Stimulated activated naive CD4-positive, alpha-beta T cell treated with Interleukin-2 at 50 U/mL for 16 hours (primary cell): ENCODE measurements at regions not wholly inside any gene's neighbourhood (a gene's known extent, or its start where the extent isn't known, plus 50 kb on each side); places are given as distances from the start of the nearest gene placed in this dataset.
"Not testable (repeated sequence)": the region's sequence is repeated elsewhere in the genome, so short reads cannot be mapped to it uniquely, and the experiment has no call there.

Experiments
- DNase-seq: peaks from one replicate; lab custom pipeline; 2025; lab: John Stamatoyannopoulos, UW

DNA sequence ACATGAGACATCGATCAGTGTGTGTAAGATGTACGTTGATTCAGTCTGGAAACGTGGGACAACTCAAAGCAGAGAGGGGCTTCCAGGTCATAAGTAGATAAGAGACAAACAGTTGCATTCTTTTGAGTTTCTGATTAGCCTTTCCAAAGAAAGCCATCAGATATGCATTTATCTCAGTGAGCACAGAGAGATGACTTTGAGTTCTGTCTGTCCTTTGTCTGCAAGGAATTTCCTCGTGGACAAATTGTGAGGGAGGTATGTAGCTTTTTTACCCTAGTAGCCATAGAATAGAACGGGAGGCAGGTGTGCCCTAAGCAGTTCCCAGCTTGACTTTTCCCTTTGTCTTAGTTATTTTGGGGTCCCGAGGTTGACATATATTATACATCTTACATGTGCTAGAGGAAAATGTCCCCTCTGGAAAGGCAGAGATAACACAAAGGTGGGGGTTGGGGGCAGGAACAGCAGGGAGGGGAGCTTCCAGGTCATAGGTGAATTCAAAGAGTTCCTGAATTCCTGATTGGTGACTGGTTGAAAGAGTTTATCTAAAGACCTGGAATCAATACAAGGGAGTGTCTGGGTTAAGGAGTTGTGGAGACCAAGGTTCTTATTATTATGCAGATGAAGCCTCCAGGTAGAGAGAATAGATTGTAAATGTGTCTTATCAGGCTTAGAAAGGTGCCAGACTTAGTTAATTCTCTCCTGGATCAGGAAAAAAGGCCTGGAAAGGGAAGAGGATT is 237.0 kb downstream of the NFATC2 start:
- no peak for DNase-seq

GRCh38 chr20:51303731-51304670 is 238.5 kb downstream of the NFATC2 start:
- DNase-seq: no peak

DNA sequence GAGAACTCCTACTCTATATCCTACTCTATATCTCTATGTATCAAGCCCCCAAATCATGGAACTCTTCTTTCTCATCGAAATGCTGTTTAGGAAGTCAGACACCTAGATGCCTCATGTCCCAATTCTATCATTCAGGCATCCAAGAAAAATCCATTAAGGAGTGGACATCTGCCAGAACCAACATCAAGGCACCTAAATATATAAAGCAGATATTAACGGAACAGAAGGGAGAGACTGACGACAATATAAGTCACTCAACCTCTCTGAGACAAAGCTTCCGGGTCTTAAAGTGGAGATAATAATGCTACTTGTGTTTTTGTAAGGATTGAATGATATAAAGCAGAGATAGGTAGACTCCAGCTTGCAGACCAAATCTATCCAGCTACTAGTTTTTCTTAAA is 241.5 kb downstream of the NFATC2 start:
- DNase-seq: no peak

- no peak for DNase-seq
These were observed 242.4 kb downstream of the NFATC2 start for GRCh38 chr20:51300104-51300503.

GRCh38 chr20:51299413-51299812 is 243.1 kb downstream of the NFATC2 start:
- DNase-seq: no peak

- DNase-seq: no peak
These were observed 244.3 kb downstream of the NFATC2 start for GRCh38 chr20:51298141-51298749.

GRCh38 chr20:51287628-51288413 is 254.7 kb downstream of the NFATC2 start:
- no peak for DNase-seq

- no peak for DNase-seq
These were observed 255.8 kb downstream of the NFATC2 start for GRCh38 chr20:51286758-51287157.

GRCh38 chr20:51285684-51286083 is 256.8 kb downstream of the NFATC2 start:
- no peak for DNase-seq

GRCh38 chr20:51284871-51285270 is 257.6 kb downstream of the NFATC2 start:
- DNase-seq: no peak

DNA sequence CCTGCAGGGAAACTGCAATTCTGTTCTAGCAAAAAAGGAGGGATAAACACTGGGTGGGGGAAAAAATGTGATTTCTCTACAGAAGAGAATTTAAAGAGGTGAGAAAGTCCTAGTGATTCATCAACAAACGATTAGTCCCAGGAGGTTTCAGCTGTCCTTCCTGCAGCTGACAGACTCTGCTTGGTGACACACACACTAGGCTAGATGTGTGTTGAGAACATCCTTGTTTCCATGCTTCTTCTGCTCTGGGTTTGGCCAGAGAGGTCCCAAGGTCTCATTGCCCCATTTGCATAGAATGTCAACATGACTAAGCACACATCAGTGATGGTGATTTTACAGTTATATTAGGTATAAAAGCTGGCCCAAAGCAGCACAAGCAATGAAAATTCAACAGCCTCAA is 258.3 kb downstream of the NFATC2 start:
- no peak for DNase-seq

- no peak for DNase-seq
These were observed 258.6 kb upstream of the KCNG1 start for GRCh38 chr20:51281521-51281920.

GRCh38 chr20:51280047-51280446 is 257.1 kb upstream of the KCNG1 start:
- DNase-seq: no peak

GRCh38 chr20:51277961-51278360 is 255.1 kb upstream of the KCNG1 start:
- no peak for DNase-seq

DNA sequence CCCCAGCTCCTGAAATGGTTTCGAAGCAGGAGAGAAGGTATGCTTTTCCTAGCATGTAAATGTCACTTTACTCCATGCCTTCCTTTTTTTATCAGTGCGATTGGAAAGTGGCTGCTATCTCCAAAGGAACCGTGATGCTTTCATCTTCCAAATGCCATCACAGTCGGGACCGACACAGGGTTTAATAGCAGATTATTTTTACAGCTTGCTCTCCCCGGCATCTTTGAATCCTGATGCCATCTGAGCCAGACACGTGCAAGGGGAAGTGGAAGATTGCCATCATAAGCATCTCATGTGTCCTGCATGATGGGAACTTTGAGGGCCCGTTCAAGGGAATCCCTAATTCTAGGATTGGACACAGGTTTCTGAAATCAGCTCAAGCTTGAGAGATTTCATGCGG is 253.4 kb upstream of the KCNG1 start:
- DNase-seq: no peak

- DNase-seq: no peak
These were observed 252.9 kb upstream of the KCNG1 start for GRCh38 chr20:51275826-51276225.

GRCh38 chr20:51275181-51275580 is 252.3 kb upstream of the KCNG1 start:
- DNase-seq: no peak

GRCh38 chr20:51272401-51272800 is 249.5 kb upstream of the KCNG1 start:
- no peak for DNase-seq

DNA sequence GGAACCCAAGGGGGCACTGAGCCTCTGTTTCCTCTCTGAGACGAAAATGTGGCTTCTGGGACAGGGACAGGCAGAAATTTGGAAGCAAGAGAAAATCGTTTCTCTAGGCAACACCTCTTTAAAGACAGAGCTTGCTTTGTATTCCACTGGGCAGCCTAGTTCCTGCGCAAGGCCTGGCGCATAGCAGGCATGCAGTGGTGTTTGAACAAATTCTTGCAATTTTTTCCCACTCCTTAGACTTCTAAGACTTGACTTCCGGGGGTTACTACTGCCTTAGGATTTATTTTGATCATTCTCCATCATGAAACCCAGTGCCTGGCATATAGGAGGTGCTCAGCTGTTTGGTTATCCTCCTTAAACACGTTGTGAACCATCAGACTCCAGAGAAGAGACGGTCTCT is 249.0 kb upstream of the KCNG1 start:
- DNase-seq: no peak

GRCh38 chr20:51271289-51271688 is 248.4 kb upstream of the KCNG1 start:
- not testable (repeated sequence) for DNase-seq

- DNase-seq: no peak
These were observed 246.8 kb upstream of the KCNG1 start for GRCh38 chr20:51269671-51270070.

- no peak for DNase-seq
These were observed 244.8 kb upstream of the KCNG1 start for GRCh38 chr20:51267679-51268078.
